ENCODE measurements at regions not wholly inside any gene's neighbourhood (a gene's known extent, or its start where the extent isn't known, plus 50 kb on each side); places are given as distances from the start of the nearest gene placed in this dataset.

- no peak for TF ChIP-seq CTCF (IDR thresholded peaks at IDR 0.05; ENCODE audit: insufficient read depth, low read depth, low read length)
- no peak for DNase-seq (ENCODE audit: low read depth)
- no peak overlapping the region for H3K4me3 ChIP-seq (ENCODE audit: low read depth, low read length)
Observed at GRCh38 chr4:149214301-149214700, 601.3 kb downstream of the IQCM start.

GRCh38 chr4:149211876-149212275 lies 603.8 kb downstream of the IQCM start:
- no peak for TF ChIP-seq CTCF (IDR thresholded peaks at IDR 0.05; ENCODE audit: insufficient read depth, low read depth, low read length)
- no peak overlapping the region for H3K4me3 ChIP-seq (ENCODE audit: low read depth, low read length)
- DNase-seq (ENCODE audit: low read depth): no peak

DNA sequence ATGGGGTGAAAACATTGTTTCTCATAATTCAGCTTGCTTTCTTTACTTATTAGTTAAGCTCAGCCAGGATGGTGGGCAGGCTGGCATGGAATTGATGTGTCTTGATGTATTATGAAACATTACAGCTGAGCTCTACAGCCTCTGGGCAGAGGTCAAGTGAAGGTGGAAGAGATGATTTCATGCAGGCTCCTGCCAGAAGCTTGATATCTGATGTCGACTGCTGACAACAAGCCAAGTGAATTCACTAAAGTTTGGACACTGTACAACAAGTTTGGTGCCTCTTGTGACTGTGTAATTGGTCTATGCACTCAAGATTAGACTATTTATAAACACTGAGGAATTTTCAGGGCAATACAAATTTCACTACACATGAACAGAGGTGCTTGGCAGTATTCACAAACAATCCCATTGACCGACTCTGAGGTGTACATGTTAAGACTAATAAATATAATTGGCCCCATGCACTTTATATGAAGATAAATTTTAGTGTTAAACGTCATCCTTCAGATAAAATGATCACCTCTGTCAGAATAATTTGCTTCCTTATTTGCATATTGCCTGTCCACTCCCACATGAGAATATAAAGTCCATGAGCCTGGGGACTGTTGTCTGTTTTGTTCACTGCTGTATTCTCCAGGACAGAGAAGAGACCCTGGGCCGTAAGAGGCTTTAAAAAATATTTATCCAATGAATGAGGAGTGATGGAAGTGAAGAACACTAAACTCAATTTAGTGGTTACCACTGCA lies 612.2 kb downstream of the IQCM start:
- no peak for DNase-seq (ENCODE audit: low read depth)
- no peak overlapping the region for H3K4me3 ChIP-seq (ENCODE audit: low read depth, low read length)
- no peak for TF ChIP-seq CTCF (IDR thresholded peaks at IDR 0.05; ENCODE audit: insufficient read depth, low read depth, low read length)

- TF ChIP-seq CTCF (IDR thresholded peaks at IDR 0.05; ENCODE audit: insufficient read depth, low read depth, low read length): no peak
Observed at GRCh38 chr4:149202117-149202516, 613.5 kb downstream of the IQCM start.

DNA sequence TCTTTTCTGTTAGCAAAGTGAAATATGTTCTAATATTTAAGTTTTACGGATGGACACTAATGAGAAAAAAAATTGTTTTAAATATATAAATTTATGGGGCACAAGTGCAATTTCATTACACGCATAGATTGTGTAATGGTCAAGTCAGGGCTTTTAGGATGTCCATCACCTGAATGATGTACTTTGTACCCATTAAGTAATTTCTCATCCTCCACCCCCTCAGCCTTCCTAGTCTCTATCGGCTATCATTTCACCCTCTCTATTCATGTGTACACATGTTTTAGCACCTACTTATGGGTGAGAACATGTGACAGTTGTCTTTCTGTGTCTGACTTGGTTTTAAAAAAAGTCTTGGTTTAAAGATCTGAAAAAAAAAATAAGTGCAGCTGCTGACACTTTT lies 616.0 kb downstream of the IQCM start:
- H3K4me3 ChIP-seq (ENCODE audit: low read depth, low read length): no peak overlapping the region
- no peak for TF ChIP-seq CTCF (IDR thresholded peaks at IDR 0.05; ENCODE audit: insufficient read depth, low read depth, low read length)

More at GRCh38 chr4:149202117-149202516, 613.5 kb downstream of the IQCM start:
- no peak for DNase-seq (ENCODE audit: low read depth)
- no peak overlapping the region for H3K4me3 ChIP-seq (ENCODE audit: low read depth, low read length)

DNA sequence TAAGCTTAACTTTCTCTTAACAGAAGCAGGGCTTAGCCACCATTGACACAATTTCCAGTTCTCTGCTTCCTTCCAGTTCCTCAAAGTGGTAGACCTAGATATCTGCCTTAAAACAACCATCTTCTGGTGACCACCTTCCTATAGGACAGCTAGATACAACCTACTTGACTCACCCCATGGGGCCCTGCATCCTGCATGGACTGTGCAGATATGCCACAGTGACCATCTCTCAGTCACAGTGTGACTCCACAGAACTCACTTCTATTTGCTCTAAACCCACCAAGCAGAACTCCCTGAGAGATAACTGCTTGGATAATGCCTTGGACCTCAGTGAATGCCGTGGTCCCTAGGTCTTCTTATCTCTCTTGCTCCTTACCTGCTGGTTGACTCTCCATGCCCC lies 621.6 kb downstream of the IQCM start:
- no peak overlapping the region for H3K4me3 ChIP-seq (ENCODE audit: low read depth, low read length)
- DNase-seq (ENCODE audit: low read depth): no peak
- no peak for TF ChIP-seq CTCF (IDR thresholded peaks at IDR 0.05; ENCODE audit: insufficient read depth, low read depth, low read length)

More for the DNA sequence above, 616.0 kb downstream of the IQCM start:
- no peak for DNase-seq (ENCODE audit: low read depth)

DNA sequence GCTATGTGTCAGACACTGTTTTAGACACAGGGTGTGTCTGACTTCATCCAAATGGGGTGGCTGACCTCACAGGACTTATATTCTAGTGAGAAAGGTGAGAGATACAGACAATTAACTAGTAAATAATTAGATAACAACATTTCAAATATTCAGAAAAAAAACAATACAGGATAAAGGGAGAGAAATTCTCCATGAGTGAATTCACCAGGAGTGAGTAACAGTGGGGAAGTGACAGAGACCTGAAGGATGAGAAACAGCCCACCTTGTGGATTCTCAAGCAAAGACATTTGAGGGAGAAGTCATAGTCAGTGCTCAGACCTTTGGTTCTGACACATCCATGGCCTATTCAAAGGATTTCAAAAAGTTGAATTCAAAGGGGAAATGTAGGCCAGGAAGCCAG lies 627.9 kb downstream of the IQCM start:
- no peak for TF ChIP-seq CTCF (IDR thresholded peaks at IDR 0.05; ENCODE audit: insufficient read depth, low read depth, low read length)
- no peak overlapping the region for H3K4me3 ChIP-seq (ENCODE audit: low read depth, low read length)
- DNase-seq (ENCODE audit: low read depth): no peak
